Choroid plexus epithelial cell (primary cell): ENCODE measurements at regions not wholly inside any gene's neighbourhood (a gene's known extent, or its start where the extent isn't known, plus 50 kb on each side); places are given as distances from the start of the nearest gene placed in this dataset.
A peak's percentile ranks its signal among the peaks of the same experiment; 100 is the strongest.

Experiments
- DNase-seq: peaks from one replicate; pipeline ENCODE4 v3.0.0-alpha.2; 2010; ENCODE audit warnings: low read depth
- H3K4me3 ChIP-seq: 2 replicates; pipeline ENCODE4 v1.5.1; 2011; ENCODE audit warnings: low read depth, mild to moderate bottlenecking, control low read depth, low read length, moderate library complexity
- TF ChIP-seq, protein P1 (sequence below): conservative IDR thresholded peaks from 2 replicates; pipeline ENCODE4 v1.5.1; 2011; ENCODE audit warnings: low read depth, mild to moderate bottlenecking, control low read depth, inconsistent platforms, low read length, moderate library complexity

DNA sequence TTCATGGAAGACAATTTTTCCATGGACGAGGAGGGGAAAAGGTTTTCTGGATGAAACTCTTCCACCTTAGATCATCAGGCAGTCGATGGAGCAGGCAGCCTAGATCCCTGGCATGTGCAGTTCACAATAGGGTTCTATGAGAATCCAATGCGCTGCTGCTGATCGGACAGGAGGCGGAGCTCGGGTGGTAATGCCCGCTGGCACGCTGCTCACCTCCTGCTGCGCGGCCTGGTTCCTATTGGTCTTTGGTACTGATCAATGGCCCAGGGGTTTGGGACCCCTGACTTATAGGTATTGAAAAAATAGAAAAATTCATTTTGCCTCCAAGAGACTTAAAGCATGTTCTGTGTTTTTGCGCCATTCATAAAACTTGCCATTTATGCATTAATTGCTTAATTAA, 793.9 kb upstream of the NR2F2 start:
- no peak overlapping the region for H3K4me3 ChIP-seq
- TF ChIP-seq, protein P1, sequence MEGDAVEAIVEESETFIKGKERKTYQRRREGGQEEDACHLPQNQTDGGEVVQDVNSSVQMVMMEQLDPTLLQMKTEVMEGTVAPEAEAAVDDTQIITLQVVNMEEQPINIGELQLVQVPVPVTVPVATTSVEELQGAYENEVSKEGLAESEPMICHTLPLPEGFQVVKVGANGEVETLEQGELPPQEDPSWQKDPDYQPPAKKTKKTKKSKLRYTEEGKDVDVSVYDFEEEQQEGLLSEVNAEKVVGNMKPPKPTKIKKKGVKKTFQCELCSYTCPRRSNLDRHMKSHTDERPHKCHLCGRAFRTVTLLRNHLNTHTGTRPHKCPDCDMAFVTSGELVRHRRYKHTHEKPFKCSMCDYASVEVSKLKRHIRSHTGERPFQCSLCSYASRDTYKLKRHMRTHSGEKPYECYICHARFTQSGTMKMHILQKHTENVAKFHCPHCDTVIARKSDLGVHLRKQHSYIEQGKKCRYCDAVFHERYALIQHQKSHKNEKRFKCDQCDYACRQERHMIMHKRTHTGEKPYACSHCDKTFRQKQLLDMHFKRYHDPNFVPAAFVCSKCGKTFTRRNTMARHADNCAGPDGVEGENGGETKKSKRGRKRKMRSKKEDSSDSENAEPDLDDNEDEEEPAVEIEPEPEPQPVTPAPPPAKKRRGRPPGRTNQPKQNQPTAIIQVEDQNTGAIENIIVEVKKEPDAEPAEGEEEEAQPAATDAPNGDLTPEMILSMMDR: no peak
- DNase-seq: no peak

DNA sequence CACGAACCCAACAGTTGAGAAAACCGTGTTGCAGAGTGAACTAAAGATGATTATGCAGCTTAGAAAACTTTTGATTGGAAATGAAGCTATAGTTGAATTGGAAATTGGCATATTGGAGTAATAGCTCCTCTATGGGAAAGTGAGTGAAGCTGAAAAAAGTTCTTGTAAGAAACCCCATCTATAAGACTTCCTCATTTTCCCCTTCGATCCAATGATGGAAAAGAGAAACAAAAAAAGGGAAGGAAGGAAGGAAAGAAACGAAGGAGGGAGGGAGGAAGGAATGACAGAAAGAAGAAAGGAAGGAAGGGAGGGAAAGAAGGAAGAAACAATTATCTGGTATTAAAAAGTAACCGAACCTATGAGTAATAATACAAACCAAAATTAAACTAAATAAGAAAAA, 791.8 kb upstream of the NR2F2 start:
- H3K4me3 ChIP-seq: no peak overlapping the region
- TF ChIP-seq, protein P1: no peak
- no peak for DNase-seq

DNA sequence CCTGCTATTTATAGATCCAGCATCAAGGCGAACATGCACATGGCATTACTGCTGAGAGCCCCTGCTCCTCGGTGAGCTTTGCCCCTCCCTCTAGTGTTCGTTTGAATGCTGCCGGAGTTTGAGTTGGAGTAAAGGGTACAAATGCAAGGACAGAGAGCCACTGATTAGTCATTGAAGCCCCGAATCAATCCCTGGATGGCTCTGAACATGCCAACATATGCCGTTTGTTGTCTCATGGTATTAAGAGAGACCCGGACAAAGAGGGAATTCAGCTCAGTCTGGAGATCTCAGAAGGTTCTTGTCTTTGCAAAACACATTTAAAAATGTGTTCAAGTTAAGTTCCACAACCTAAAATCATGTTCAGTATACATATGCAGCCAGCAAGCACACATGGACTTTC, 789.2 kb upstream of the NR2F2 start:
- DNase-seq: no peak
- TF ChIP-seq, protein P1: peak; percentile 12
- H3K4me3 ChIP-seq: no peak overlapping the region

DNA sequence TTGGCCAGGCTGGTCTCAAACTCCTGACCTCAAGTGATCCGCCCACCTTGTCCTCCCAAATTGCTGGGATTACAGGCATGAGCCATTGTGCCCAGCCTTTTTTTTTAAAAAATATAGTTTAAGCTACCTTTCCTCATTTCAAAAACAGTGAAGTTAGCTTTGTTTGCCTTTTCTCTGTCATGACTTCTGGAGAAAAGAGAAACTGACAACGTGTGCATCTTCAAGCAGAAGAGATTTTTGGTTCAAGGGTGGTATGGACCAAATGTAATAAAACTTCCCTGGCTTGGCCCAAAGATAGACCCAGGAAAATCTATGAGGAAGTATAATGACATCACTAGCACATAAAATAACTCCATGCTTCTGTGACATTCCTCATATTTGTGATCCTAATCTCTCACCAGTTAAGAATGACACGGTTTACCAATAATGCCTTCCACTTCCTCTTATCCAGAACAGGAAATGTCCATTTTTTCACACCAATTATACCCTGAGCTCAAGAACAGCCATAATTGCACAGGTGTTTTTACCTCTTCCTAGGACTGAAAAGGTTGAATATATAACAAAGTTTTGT, 781.2 kb upstream of the NR2F2 start:
- no peak for DNase-seq
- no peak overlapping the region for H3K4me3 ChIP-seq
- TF ChIP-seq, protein P1: no peak

DNA sequence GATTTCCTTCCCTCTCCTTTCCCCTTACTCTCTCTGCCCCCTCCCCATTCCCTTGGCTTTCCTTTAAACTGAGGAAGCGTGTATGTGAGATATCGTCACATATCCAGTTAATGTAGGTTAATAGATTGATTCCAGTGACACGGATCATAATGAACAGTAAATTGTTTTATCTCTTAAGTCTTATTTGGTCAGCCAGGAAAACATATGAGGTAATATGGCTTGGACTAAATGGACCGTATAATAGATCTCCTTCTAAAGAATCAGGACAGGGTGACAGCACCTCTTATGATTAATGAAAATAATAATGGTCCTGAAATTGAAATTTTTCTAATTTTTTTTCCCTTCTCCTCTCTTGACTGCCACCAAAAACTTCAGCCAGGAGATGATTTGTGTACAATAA, 779.8 kb upstream of the NR2F2 start:
- no peak for DNase-seq
- no peak overlapping the region for H3K4me3 ChIP-seq
- TF ChIP-seq, protein P1: no peak

DNA sequence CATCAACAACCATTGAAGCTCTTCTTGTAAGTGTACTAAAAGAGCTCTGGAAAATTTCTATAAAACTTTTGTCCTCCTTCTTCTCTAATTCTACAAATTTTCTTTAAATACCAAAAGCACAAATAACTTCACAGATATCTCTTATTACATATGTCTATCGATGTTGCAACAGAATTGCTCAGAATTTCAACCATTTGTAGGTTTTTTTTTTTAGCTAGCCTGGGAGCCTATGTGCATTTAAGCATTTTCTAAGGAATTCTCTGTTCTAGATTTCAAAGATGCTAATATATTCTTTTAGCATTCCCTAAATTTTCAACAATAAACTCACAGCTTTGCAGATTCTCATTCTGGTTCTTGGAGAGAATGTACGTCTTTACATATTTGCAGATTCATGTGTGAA, 774.3 kb upstream of the NR2F2 start:
- peak; percentile 75 for DNase-seq
- TF ChIP-seq, protein P1: no peak
- H3K4me3 ChIP-seq: no peak overlapping the region

DNA sequence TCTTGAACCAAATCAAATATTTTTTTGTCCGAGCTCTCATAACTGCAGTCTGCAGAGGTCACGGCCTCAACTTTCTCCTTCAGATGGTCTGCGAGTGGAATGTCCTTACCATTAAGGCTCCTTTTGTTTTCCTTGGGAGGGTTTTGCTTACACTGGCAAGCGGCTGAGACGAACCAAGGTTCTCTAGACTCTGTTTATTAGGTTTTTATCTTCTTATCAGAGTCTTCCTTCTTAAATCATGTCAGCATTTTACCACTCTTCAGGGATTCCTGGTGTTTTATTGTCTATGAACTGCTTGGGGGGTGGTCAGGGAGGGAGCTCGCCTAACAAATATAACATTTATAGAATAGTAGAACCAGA, 773.7 kb upstream of the NR2F2 start:
- peak; percentile 95 for DNase-seq
- TF ChIP-seq, protein P1: no peak
- H3K4me3 ChIP-seq: no peak overlapping the region
